ENCODE measurements at regions not wholly inside any gene's neighbourhood (a gene's known extent, or its start where the extent isn't known, plus 50 kb on each side); places are given as distances from the start of the nearest gene placed in this dataset.

DNA sequence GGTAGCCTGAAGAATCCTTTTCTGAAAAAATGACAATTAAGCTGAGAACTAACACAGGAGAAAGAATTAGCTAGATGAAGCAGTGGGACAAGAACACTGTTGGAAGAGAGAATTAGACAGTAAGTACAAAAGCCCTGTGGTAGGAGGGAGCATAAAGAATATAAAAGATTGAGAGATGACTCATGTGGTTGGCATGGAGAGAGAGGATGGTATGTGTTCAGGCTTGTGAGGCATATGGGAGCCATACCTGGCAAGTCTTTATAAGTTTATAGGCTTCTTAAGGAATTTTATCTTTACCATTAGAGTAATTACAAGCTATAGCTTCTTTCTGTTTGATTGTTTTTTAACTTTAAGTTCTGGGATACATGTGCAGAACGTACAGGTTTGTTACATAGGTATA is 325.0 kb downstream of the ARL6IP6 start:
- in situ Hi-C loops (cut with HindIII; ENCODE audit: low sequenced_read_pairs), result no loop called here

DNA sequence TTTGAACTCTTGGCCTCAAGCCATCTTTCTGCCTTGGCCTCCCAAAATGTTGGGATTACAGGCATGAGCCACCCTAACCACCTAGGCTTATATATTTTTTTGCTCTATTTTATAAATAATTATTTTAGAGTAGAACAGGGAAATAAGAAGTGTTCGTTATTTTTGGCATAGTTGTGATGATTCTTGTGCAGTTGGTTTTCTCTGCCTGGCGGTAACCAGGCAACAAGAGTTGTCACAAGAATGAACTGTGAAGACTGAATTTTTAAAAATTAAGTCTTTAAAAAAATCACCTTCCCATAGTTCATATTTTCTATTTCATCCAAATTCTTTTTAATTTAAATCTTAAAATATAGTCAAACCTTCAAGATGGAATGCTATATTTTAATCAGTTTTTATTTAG is 310.2 kb downstream of the ARL6IP6 start:
- in situ Hi-C loops (cut with HindIII; ENCODE audit: low sequenced_read_pairs), result loop anchor here (10.0 kb wide), 1 partner anchor 74 kb away; no protein-coding TSS in a partner anchor

DNA sequence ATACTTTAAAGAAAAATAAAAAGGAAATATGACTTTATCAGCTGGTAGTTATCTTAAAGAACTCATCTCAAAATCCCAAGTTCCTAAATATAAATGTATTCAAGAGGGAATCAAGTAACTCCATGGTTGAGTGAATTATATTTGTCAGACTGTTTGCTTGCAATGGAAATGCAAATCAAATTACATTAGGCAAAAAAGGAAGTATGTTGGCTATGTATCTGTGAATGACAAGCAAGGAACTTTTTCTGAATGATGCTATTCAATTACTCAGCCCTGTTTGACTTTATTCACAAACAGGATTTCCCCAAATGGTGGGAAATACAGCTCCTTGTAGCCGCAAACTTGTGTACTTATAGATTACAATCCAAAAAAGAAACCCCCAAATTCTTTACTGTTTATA is 309.1 kb downstream of the ARL6IP6 start:
- in situ Hi-C loops (cut with HindIII; ENCODE audit: low sequenced_read_pairs), result loop anchor here (10.0 kb wide), 1 partner anchor 73 kb away; no protein-coding TSS in a partner anchor

DNA sequence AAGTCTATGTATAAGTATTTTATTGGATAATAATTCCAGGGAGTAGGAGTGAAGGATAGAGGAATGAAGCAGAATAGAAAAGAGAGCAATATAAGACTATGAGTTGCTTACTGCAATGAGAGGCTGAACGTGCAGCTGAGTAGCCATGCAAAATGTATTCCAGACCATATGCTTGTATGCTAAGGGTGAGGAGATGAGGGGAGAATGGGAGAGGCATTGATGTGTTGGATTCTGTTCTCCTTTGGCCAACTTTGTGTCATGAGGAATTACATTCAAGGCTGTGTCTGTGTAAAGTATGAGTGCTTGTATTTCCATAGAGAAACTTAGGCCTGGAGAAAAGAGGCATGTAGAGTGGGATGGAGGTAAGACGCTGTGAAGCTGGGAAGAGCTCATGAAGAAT is 301.8 kb downstream of the ARL6IP6 start:
- in situ Hi-C loops (cut with HindIII; ENCODE audit: low sequenced_read_pairs), result loop anchor here (10.0 kb wide), 1 partner anchor 65 kb away; no protein-coding TSS in a partner anchor

DNA sequence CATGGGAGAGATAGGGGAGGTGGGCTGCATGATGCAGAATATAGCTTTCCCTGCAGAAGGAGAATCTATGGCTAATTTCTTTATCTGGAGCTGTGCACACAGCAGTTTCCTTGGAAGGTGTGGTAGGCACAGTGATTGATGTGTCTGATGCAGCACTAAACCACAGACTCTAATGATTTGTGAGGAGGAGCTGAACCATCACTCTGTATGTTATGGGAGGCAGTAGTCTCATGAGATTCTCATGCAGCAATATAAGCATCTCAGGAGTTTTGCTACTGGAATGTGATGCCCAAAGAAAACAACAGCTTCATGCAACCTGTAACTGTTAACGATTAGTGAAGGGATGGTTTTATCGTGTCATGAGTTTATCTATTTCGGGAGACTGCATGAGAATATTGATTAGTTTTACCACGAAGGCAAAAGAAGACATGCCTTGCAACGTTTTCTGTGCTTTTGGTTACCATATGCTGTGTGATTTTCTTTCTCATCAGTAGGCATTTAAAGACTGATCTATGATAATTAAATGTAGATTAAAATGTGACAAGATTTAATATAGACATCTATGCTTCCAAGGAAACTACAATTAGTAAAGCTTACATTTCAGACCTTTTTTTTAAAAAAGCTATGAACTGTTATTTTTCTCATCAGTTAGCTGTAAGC is 286.8 kb downstream of the ARL6IP6 start:
- in situ Hi-C loops (cut with HindIII; ENCODE audit: low sequenced_read_pairs), result no loop called here

DNA sequence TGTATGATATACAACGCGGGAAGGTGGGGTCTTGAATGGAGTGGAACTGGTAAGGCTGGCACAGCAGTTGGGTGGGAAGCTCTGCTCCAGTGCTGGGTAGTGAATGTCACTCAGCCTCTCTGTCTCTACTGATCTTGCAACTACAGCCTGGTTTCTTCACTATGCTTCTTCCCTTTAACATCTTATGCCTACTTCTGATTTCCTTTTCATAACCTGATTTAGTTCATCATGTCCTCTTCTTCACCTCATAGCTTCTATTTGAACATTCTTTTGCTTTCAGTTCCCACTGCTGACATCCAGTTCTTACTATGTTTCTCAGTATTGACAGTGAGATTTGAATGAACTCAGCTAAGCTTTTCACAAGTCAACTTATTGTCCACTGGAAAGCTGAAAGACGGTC is 286.2 kb downstream of the ARL6IP6 start:
- in situ Hi-C loops (cut with HindIII; ENCODE audit: low sequenced_read_pairs), result no loop called here

DNA sequence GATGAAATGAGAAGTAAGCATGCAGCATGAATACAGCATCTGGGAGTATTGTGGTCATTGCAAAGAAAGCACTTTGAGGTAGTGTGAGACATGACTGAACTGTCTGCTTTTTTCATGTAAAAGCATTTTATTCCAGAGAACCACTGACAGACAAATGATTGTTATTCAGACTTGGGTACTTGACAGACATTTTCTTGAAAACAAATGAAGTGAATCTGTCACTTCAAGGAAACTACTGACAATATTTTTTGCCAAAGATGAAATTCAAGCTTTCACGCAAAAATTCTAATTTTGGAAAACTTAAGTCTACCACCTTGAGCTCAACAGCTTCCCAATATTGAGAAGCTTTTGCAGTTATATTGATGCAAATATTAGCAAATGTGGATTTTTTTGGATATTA is 255.7 kb downstream of the ARL6IP6 start:
- in situ Hi-C loops (cut with HindIII; ENCODE audit: low sequenced_read_pairs), result no loop called here

DNA sequence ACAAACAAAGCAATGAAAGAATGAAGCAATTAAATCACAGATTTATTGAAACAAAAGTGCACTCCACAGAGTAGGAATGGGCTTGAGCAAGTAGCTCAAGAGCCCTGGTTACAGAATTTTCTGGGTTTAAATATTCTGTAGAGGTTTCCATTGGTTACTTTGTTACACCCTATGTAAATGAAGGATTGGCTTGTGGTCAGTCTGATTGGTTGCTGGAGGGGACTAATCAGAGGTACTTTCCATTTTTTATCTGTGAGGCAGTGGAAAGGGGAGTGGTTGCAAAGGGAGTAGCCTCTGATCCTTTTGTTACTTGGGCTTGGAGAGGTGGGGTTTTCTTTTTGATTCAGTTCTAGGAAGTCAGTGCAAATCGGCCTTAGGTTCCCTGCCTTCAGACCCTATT is 253.3 kb downstream of the ARL6IP6 start:
- in situ Hi-C loops (cut with HindIII; ENCODE audit: low sequenced_read_pairs), result no loop called here

DNA sequence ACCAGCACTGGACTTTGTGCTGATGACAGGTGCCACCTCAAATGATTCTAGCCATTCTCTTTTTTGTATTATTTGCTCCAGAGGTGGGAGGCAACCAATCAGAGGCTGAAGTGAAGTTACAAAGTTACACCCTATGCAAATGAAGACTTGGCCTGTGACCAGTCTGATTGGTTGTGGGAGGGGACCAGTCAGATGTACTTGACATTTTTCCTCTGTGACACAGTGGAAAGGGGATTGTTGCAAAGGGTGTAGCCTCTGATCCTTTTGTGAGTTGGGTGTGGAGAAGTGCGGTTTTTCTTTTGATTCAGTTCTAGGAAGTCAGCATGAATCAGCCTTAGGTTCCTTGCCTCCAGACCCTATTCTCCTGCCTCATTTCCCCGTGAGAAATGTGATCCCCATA is 244.0 kb downstream of the ARL6IP6 start:
- in situ Hi-C loops (cut with HindIII; ENCODE audit: low sequenced_read_pairs), result no loop called here

DNA sequence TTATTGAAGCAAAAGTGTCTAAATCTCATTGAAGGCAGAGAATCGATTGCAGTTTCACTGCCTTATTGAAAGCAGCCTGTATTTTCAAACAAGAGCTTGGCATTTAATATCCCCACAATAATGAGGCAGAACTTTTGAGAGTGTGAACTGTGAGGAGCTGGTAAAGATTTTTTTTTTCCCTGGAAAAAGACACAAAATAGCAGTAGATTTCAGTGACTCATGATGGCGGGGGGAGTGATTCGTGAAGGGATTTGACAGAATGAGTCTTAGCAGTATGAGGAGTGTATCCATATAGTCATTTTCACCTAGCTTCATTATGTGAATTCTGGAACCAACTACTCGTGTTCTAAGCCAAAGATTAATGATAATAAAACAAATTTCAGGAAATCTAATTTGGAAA is 242.9 kb downstream of the ARL6IP6 start:
- in situ Hi-C loops (cut with HindIII; ENCODE audit: low sequenced_read_pairs), result no loop called here

DNA sequence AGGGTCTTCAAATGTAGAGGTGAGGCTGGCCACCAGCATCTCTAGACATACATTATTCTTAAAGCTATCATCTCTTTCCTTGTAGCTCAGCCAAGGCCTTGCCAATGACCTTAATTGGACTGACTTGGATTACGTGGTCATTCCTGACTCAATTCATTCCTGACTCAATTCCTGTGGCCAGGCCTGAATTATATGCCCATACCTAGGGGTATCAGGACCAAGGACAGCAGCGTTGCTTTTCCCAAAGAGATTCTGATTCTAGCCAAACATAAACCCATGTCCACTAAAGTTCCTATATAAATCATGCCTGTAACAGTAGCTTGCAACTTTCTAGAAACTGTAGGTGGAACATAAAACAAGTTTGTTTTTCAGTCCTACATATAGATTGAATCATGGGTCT is 231.7 kb downstream of the ARL6IP6 start:
- in situ Hi-C loops (cut with HindIII; ENCODE audit: low sequenced_read_pairs), result loop anchor here (10.0 kb wide), 1 partner anchor 75 kb away; no protein-coding TSS in a partner anchor

DNA sequence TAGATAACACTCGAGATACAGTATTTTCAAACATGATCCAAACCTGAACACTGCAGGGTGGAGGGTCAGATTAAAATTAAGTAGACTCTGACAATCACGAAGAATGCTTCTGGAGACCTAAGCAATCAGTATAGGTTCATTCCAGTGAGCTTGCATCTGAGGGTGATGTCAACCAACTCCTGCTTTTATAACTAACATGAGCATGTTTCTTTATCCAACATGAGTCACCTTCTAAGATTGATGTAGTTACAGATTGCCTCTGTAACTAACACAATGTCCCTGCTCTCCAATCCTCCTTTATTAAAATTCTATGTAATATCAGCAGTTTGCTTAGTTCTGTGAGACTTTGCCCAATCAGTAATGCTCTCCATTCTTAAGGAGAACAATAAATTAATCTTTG is 225.7 kb downstream of the ARL6IP6 start:
- in situ Hi-C loops (cut with HindIII; ENCODE audit: low sequenced_read_pairs), result no loop called here

DNA sequence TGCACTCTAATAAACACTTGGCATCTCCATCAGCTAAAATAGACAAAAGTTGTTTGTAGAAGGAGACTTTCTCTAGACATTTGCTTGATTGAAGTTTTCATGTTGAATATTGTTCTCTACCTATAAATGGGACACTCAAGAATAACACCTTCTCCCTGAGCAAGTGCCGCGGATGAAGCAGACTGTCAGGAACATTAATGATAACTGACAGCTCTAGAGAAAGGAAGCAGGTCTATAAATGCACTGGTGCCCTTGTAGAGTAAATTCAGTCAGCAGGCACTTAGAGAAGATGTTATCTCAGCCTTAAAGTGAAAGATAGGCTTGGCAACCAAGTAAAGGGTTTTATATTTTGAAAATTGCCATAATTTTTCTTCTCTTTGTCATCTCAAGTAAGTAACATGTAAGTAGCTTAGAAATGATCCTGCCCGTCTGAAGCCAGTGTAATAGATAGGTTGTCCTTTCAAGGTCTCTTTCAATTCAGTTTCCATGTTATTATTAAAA is 224.6 kb downstream of the ARL6IP6 start:
- in situ Hi-C loops (cut with HindIII; ENCODE audit: low sequenced_read_pairs), result no loop called here

DNA sequence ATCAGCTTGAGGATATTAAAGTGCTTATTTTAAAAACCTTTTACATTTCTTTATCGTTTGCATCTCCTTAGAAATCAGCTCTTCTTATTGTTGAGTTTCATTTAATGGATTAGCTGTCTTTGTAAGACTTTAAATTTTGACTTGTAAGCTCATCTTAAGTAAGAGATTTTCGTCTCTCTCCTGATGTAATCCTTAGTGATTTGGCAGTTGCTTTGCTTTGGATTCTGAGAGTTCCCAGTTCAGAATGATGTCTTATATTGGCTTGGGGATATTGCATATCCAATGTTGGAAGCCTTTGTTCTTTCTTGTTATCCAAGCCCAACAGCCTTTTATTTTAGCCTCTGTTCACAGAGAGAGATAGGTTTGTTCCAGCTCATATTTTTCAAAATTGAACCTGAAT is 212.1 kb downstream of the ARL6IP6 start:
- in situ Hi-C loops (cut with HindIII; ENCODE audit: low sequenced_read_pairs), result no loop called here

DNA sequence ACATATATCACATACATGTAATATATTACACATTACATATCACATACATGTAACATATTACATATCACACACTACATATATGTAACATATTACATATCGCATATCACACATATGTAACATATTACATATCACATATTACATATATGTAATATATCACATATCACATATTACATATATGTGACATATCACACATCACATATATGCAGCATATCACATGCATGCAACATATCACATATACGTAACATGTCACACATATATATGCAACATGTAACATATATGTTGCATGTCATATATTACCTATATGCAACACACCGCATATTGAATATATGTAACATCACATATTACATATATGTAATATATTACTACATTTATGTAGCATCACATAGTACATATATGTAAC is 211.2 kb downstream of the ARL6IP6 start:
- in situ Hi-C loops (cut with HindIII; ENCODE audit: low sequenced_read_pairs), result no loop called here

DNA sequence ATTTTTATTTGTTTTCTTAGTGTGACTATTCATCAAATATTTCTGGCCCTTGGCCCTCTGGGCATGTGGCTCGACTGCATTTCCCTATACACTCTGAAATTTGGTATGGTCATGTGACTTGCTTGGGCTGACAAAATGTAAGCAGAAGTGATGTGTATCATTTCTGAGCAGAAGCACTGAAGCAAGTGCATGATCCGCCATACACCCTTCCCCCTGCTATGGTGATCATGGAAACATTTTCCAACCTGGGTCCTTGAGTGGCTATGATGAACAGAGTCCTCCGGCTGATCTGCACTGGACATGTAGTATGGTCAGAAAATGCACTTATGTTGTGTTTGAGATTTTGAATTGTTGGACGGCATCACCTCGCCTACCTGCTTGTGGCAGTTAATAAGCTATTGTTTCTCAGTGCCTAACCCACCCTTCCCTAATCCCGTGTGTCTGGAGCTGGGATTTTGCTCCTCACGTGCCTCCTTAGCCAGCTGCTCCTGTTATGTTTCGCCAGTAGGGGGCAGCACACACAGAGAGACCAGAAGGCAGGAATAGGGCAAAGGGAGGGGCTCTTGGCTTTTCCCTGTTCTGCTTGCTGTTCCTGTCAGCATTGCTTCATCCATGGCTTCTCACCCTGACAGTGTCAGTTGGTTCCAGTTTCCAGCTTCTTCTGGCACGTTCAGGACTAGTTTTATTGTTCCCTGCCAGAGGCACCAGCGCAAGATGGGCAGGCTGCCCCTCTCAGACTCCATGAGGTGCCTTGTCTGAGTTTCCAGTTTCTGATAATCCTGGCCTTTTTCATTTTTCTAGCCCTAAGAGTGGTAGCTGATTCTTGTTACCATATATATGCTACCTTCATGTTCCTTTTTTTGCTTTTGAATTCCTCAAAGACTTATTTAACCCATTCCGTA is 207.4 kb downstream of the ARL6IP6 start:
- in situ Hi-C loops (cut with HindIII; ENCODE audit: low sequenced_read_pairs), result no loop called here

DNA sequence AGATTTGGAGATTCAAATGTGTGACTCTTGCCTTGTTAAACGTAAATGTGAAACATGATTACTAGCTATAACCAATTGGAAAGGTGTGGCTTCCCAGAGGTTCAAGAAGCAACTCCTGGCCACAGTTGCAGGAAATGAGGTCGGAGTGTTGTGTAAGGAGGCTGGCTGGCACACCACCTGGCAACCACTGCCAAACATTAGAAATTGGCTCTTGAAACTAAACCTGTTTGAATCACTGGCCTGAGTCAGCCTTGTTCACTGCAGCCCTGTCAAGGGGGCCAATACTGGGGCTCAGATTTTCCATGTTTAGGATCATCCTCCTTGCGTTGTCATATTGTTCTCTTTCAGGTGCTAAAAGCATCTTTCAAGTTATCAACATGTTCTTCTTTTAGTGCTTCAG is 206.3 kb downstream of the ARL6IP6 start:
- in situ Hi-C loops (cut with HindIII; ENCODE audit: low sequenced_read_pairs), result no loop called here

DNA sequence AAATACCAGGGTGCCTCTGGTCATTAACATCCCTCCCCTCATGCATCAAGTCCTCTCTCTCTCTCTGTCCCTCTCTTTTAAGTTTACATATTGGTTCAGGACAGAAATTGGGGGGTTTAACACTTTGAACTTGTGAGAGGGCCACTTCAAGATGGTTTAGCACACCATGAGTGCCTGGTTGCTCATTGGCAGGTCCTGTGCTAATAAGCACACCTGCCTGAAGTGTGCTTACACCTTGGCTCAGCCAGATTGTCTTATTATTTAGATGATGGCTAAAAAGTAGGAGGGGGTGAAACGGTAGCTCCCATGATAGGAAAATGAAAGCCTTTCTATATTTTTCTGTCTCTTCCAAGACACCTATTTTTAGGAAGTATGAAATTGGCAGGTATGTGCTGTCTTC is 205.8 kb downstream of the ARL6IP6 start:
- in situ Hi-C loops (cut with HindIII; ENCODE audit: low sequenced_read_pairs), result no loop called here

DNA sequence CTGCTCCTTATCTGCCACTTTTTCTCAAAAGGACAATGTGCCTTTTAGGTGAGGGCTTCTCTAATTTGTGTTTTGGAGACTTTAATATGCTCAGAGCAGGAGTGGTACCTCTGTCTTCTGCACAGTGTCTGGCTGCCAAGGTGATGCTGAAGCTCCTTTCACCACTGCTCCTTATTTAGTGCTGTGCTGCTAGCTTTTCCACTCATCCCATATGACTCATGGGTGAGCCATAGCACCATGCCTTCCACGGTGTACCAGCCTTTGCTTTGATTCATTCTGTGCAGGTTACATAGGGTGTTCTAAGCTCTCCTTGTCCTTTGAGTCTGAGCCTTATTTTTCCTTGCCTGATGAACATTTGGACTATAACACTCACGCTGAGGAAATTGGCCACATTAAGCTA is 202.4 kb downstream of the ARL6IP6 start:
- in situ Hi-C loops (cut with HindIII; ENCODE audit: low sequenced_read_pairs), result no loop called here

DNA sequence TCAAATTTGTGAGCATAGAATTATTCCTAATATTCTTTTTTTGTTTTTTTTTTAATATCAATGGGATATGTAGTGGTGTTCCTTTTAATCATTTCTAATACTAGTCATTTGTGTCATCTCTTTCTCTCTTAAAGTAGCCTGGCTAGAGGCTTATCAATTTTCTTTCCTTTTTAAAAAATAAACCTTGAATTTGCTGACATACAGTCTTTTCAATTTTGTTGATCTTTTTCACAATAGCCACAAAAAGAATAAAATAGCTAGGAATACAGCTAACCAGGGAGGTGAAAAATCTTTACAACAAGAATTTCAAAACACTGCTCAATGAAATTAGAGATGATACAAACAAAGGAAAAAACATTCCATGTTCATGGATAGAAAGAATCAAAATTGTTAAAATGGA is 192.6 kb downstream of the ARL6IP6 start:
- in situ Hi-C loops (cut with HindIII; ENCODE audit: low sequenced_read_pairs), result no loop called here

DNA sequence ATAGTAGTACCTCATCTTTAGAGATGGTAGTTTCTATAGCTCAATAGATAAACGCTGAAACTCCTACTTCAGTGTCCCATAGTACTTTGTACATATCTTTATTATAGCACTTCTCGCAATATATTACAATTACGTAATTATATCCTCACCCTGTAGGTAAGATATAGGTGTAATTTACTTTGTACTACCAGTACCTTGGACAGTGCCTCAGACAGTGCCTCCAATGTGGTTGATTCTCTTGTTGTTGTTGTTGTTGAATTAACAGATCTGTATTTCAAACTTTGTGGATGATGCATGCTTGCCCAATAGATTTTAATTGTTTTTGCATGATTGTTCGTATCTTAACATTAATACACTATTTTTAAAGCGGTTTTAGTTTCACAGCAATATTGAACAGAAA is 188.6 kb downstream of the ARL6IP6 start:
- in situ Hi-C loops (cut with HindIII; ENCODE audit: low sequenced_read_pairs), result no loop called here

DNA sequence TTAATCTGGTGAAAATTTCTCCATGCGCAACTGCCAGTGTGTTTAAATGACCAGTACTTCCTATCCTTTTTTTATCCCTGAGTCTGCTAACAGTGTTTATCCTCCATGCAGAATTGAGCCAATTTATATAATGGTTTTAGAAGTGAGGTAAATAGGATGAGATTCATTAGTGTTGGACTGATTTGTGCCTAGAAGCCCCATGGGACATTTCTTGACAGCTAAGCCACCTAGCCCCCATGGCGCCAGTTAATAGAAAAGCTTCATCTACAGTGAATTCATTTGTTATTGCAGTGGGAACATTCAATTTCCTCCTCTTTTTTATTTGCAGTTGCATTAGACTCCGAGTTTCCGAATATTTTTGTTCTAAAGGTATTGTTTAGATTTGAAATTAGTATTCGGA is 175.6 kb downstream of the ARL6IP6 start:
- in situ Hi-C loops (cut with HindIII; ENCODE audit: low sequenced_read_pairs), result no loop called here

All from DLD1 (cell line).